ENCODE measurements at regions not wholly inside any gene's neighbourhood (a gene's known extent, or its start where the extent isn't known, plus 50 kb on each side); places are given as distances from the start of the nearest gene placed in this dataset.

DNA sequence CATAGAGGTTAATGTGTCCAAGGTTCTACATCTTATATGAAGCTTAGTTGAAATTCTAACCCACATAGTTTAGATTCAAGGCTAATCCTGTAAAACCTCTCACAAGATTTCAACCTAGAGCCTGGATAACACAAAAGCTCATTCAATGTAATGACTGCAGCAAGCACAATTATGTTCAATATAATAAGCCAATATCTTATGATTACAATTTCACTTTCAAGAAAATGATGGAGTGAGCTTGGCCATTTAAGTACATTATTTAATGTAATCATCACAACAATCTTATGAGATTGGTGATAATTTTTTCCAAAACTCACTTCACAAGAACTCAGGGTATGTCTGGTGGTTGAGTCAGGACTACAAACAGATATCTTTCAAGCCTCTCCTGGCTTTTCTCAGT, 1140.8 kb upstream of the WWC1 start:
- Histone ChIP-seq H3K27ac (ENCODE audit: control insufficient read depth, insufficient read depth, low read length) (no peak overlapping the region), H3K9me1 (ENCODE audit: control insufficient read depth, extremely low read depth, insufficient read depth, low read length) (no peaks in the 10 kb centered on the region), H3K36me3 (ENCODE audit: control insufficient read depth in 2 of 2, extremely low read depth in 1 of 2, insufficient read depth in 2 of 2, low read length in 2 of 2) (no peaks in the 10 kb centered on the region), H3K4me3 (ENCODE audit: control insufficient read depth in 2 of 3, extremely low read depth in 1 of 3, insufficient read depth in 2 of 3, low read depth in 1 of 3, low read length in 3 of 3) (no peak overlapping the region), H3K4me1 (ENCODE audit: control insufficient read depth, extremely low read depth, insufficient read depth, low read length) (no peaks in the 10 kb centered on the region), H2AFZ (ENCODE audit: control insufficient read depth, low read length) (no peak overlapping the region), H3K9ac (ENCODE audit: control insufficient read depth, extremely low read depth, insufficient read depth, low read length) (no peak overlapping the region), H3K79me2 (ENCODE audit: control insufficient read depth, insufficient read depth, low read length) (no peaks in the 10 kb centered on the region), H3K27me3 (ENCODE audit: control insufficient read depth, extremely low read depth, insufficient read depth, low read length) (no peaks in the 10 kb centered on the region), H3K4me2 (ENCODE audit: control insufficient read depth, extremely low read depth, insufficient read depth, low read depth, low read length) (no peak overlapping the region), H4K20me1 (ENCODE audit: control insufficient read depth, extremely low read depth, insufficient read depth, low read length) (no peaks in the 10 kb centered on the region), H3K9me3 (ENCODE audit: control insufficient read depth, low read depth, low read length) (no peaks in the 10 kb centered on the region)
- DNase-seq (ENCODE audit: low read depth, low spot score) (no peak), FAIRE-seq (no peak)
- dilution Hi-C loops (cut with MboI; ENCODE audit: extremely low pct_ligation_motif_present, low sequenced_read_pairs): no loop called here
- TF ChIP-seq CTCF (optimal IDR thresholded peaks at IDR 0.05 in 1 of 3, IDR thresholded peaks at IDR 0.05 in 1 of 3, conservative IDR thresholded peaks at IDR 0.05 in 1 of 3; ENCODE audit: extremely low read depth in 1 of 3, insufficient read depth in 2 of 3, low read length in 3 of 3) (no peak), EZH2 (IDR thresholded peaks at IDR 0.05; ENCODE audit: low read length) (no peak)

- dilution Hi-C loops (cut with MboI; ENCODE audit: extremely low pct_ligation_motif_present, low sequenced_read_pairs): no loop called here
- no peak overlapping the region for H2AFZ ChIP-seq (ENCODE audit: control insufficient read depth, low read length)
- FAIRE-seq: no peak
Observed at GRCh38 chr5:167152561-167152960, 1138.9 kb upstream of the WWC1 start.

More at GRCh38 chr5:167152561-167152960, 1138.9 kb upstream of the WWC1 start:
- Histone ChIP-seq H3K4me1 (ENCODE audit: control insufficient read depth, extremely low read depth, insufficient read depth, low read length) (no peaks in the 10 kb centered on the region), H3K4me3 (ENCODE audit: control insufficient read depth in 2 of 3, extremely low read depth in 1 of 3, insufficient read depth in 2 of 3, low read depth in 1 of 3, low read length in 3 of 3) (no peak overlapping the region), H3K9me3 (ENCODE audit: control insufficient read depth, low read depth, low read length) (no peaks in the 10 kb centered on the region), H3K27ac (ENCODE audit: control insufficient read depth, insufficient read depth, low read length) (no peak overlapping the region), H3K9ac (ENCODE audit: control insufficient read depth, extremely low read depth, insufficient read depth, low read length) (no peak overlapping the region), H4K20me1 (ENCODE audit: control insufficient read depth, extremely low read depth, insufficient read depth, low read length) (no peaks in the 10 kb centered on the region), H3K4me2 (ENCODE audit: control insufficient read depth, extremely low read depth, insufficient read depth, low read depth, low read length) (no peak overlapping the region), H3K27me3 (ENCODE audit: control insufficient read depth, extremely low read depth, insufficient read depth, low read length) (no peaks in the 10 kb centered on the region), H3K79me2 (ENCODE audit: control insufficient read depth, insufficient read depth, low read length) (no peaks in the 10 kb centered on the region), H3K36me3 (ENCODE audit: control insufficient read depth in 2 of 2, extremely low read depth in 1 of 2, insufficient read depth in 2 of 2, low read length in 2 of 2) (no peaks in the 10 kb centered on the region), H3K9me1 (ENCODE audit: control insufficient read depth, extremely low read depth, insufficient read depth, low read length) (no peaks in the 10 kb centered on the region)
- no peak for DNase-seq (ENCODE audit: low read depth, low spot score)
- TF ChIP-seq CTCF (optimal IDR thresholded peaks at IDR 0.05 in 1 of 3, IDR thresholded peaks at IDR 0.05 in 1 of 3, conservative IDR thresholded peaks at IDR 0.05 in 1 of 3; ENCODE audit: extremely low read depth in 1 of 3, insufficient read depth in 2 of 3, low read length in 3 of 3) (no peak), EZH2 (IDR thresholded peaks at IDR 0.05; ENCODE audit: low read length) (no peak)

Measured in keratinocyte (primary cell).